Large intestine (tissue), 3 donors: ENCODE measurements at regions not wholly inside any gene's neighbourhood (a gene's known extent, or its start where the extent isn't known, plus 50 kb on each side); places are given as distances from the start of the nearest gene placed in this dataset.

ENCODE experiments used
- DNase-seq, 2 donors: peaks; one replicate each; pipeline versions ENCODE4 v3.0.0 to v3.0.0-alpha.2; 2013
- H3K27ac ChIP-seq: one replicate; pipeline ENCODE4 v1.5.1; 2013; ENCODE audit warnings: low read length
- H3K27me3 ChIP-seq: 2 replicates; pipeline ENCODE4 v1.6.1; 2013; ENCODE audit warnings: low read length; ENCODE audit not compliant: control insufficient read depth, insufficient read depth
- H3K36me3 ChIP-seq: 2 replicates; pipeline ENCODE4 v1.6.1; 2013; ENCODE audit warnings: low read length; ENCODE audit not compliant: control insufficient read depth, insufficient read depth
- H3K4me1 ChIP-seq: one replicate; pipeline ENCODE4 v1.6.1; 2013; ENCODE audit warnings: low read length; ENCODE audit not compliant: control insufficient read depth, insufficient read depth
- H3K4me3 ChIP-seq: one replicate; pipeline ENCODE4 v1.5.1; 2013; ENCODE audit warnings: low read length
- H3K9me3 ChIP-seq: one replicate; pipeline ENCODE4 v1.6.1; 2013; ENCODE audit warnings: mild to moderate bottlenecking, low read depth, low read length, moderate library complexity; ENCODE audit not compliant: control insufficient read depth
- WGBS: methylation state at CpG from one replicate; pipeline ENCODE4 v1.1.5; 2013; ENCODE audit warnings: low lambda C conversion rate; ENCODE audit not compliant: insufficient coverage; 5-methylcytosine and 5-hydroxymethylcytosine counted together

- no peaks in the 10 kb centered on the region for H3K4me1 ChIP-seq
- no peaks in the 10 kb centered on the region for H3K36me3 ChIP-seq
- no peak overlapping the region for H3K4me3 ChIP-seq
- no peaks in the 10 kb centered on the region for H3K27me3 ChIP-seq
- DNase-seq: no peak
- no peaks in the 10 kb centered on the region for H3K9me3 ChIP-seq
- H3K27ac ChIP-seq: no peak overlapping the region
- no CpG with 5 or more reads among the region's 2 CpGs for WGBS
These were observed 1101.7 kb upstream of the GHITM start for GRCh38 chr10:83037653-83038052.

GRCh38 chr10:83038631-83039030 lies 1100.7 kb upstream of the GHITM start:
- Histone ChIP-seq H3K36me3 (no peaks in the 10 kb centered on the region), H3K4me3 (no peak overlapping the region), H3K27me3 (no peaks in the 10 kb centered on the region), H3K9me3 (no peaks in the 10 kb centered on the region), H3K27ac (no peak overlapping the region), H3K4me1 (no peaks in the 10 kb centered on the region)
- no peak for DNase-seq
- no CpG with 5 or more reads among the region's 2 CpGs for WGBS

- no peaks in the 10 kb centered on the region for H3K27me3 ChIP-seq
- no peak for DNase-seq
- WGBS: no CpG with 5 or more reads among the region's 4 CpGs
These were observed 1093.6 kb upstream of the GHITM start for GRCh38 chr10:83045731-83046130.

GRCh38 chr10:83050815-83051214 lies 1088.5 kb upstream of the GHITM start:
- Histone ChIP-seq H3K36me3 (no peaks in the 10 kb centered on the region), H3K9me3 (no peaks in the 10 kb centered on the region), H3K27me3 (no peaks in the 10 kb centered on the region), H3K4me3 (no peak overlapping the region), H3K4me1 (no peaks in the 10 kb centered on the region), H3K27ac (no peak overlapping the region)
- WGBS: 60% methylated on average over 1 of the region's 3 CpGs
- DNase-seq: no peak

More at GRCh38 chr10:83045731-83046130, 1093.6 kb upstream of the GHITM start:
- Histone ChIP-seq H3K27ac (no peak overlapping the region), H3K4me1 (no peaks in the 10 kb centered on the region), H3K4me3 (no peak overlapping the region), H3K9me3 (no peaks in the 10 kb centered on the region), H3K36me3 (no peaks in the 10 kb centered on the region)

GRCh38 chr10:83062871-83063270 lies 1076.4 kb upstream of the GHITM start:
- 100% methylated on average over 2 of the region's 2 CpGs for WGBS
- DNase-seq: no peak
- Histone ChIP-seq H3K27ac (no peak overlapping the region), H3K4me1 (no peaks in the 10 kb centered on the region), H3K4me3 (no peak overlapping the region), H3K36me3 (no peaks in the 10 kb centered on the region), H3K27me3 (no peaks in the 10 kb centered on the region), H3K9me3 (no peaks in the 10 kb centered on the region)

GRCh38 chr10:83073472-83073871 lies 1065.8 kb upstream of the GHITM start:
- no peaks in the 10 kb centered on the region for H3K27me3 ChIP-seq
- H3K36me3 ChIP-seq: no peaks in the 10 kb centered on the region
- no peak overlapping the region for H3K4me3 ChIP-seq
- no peaks in the 10 kb centered on the region for H3K4me1 ChIP-seq
- no CpG with 5 or more reads among the region's 1 CpG for WGBS
- no peaks in the 10 kb centered on the region for H3K9me3 ChIP-seq
- DNase-seq: no peak
- no peak overlapping the region for H3K27ac ChIP-seq

GRCh38 chr10:83075016-83075814 lies 1064.1 kb upstream of the GHITM start:
- no peak overlapping the region for H3K4me3 ChIP-seq
- no peaks in the 10 kb centered on the region for H3K9me3 ChIP-seq
- 68% methylated on average over 2 of the region's 4 CpGs for WGBS
- DNase-seq: peak; percentile 9 to 27
- no peaks in the 10 kb centered on the region for H3K27me3 ChIP-seq
- H3K4me1 ChIP-seq: no peaks in the 10 kb centered on the region
- H3K27ac ChIP-seq: no peak overlapping the region
- H3K36me3 ChIP-seq: no peaks in the 10 kb centered on the region

- Histone ChIP-seq H3K4me3 (no peak overlapping the region), H3K9me3 (no peaks in the 10 kb centered on the region), H3K27me3 (no peaks in the 10 kb centered on the region), H3K36me3 (no peaks in the 10 kb centered on the region), H3K27ac (no peak overlapping the region), H3K4me1 (no peaks in the 10 kb centered on the region)
- no peak for DNase-seq
These were observed 1063.4 kb upstream of the GHITM start for GRCh38 chr10:83075815-83076355.

- no peaks in the 10 kb centered on the region for H3K4me1 ChIP-seq
- no peaks in the 10 kb centered on the region for H3K27me3 ChIP-seq
- no peak overlapping the region for H3K4me3 ChIP-seq
- no peak overlapping the region for H3K27ac ChIP-seq
- H3K36me3 ChIP-seq: no peaks in the 10 kb centered on the region
- no peak for DNase-seq
- WGBS: 80% methylated on average over 1 of the region's 3 CpGs
- no peaks in the 10 kb centered on the region for H3K9me3 ChIP-seq
These were observed 1062.9 kb upstream of the GHITM start for GRCh38 chr10:83076443-83076842.

GRCh38 chr10:83078160-83078559 lies 1061.1 kb upstream of the GHITM start:
- WGBS: 100% methylated on average over 1 of the region's 1 CpG
- no peaks in the 10 kb centered on the region for H3K9me3 ChIP-seq
- H3K4me3 ChIP-seq: no peak overlapping the region
- H3K27me3 ChIP-seq: no peaks in the 10 kb centered on the region
- no peaks in the 10 kb centered on the region for H3K36me3 ChIP-seq
- no peak overlapping the region for H3K27ac ChIP-seq
- DNase-seq: no peak
- H3K4me1 ChIP-seq: no peaks in the 10 kb centered on the region

- Histone ChIP-seq H3K4me3 (no peak overlapping the region), H3K27me3 (no peaks in the 10 kb centered on the region), H3K9me3 (no peaks in the 10 kb centered on the region), H3K36me3 (no peaks in the 10 kb centered on the region), H3K27ac (no peak overlapping the region), H3K4me1 (no peaks in the 10 kb centered on the region)
- no peak for DNase-seq
- WGBS: 87% methylated on average over 3 of the region's 3 CpGs
These were observed 1060.7 kb upstream of the GHITM start for GRCh38 chr10:83078645-83079044.
